ENCODE measurements at regions not wholly inside any gene's neighbourhood (a gene's known extent, or its start where the extent isn't known, plus 50 kb on each side); places are given as distances from the start of the nearest gene placed in this dataset.

DNA sequence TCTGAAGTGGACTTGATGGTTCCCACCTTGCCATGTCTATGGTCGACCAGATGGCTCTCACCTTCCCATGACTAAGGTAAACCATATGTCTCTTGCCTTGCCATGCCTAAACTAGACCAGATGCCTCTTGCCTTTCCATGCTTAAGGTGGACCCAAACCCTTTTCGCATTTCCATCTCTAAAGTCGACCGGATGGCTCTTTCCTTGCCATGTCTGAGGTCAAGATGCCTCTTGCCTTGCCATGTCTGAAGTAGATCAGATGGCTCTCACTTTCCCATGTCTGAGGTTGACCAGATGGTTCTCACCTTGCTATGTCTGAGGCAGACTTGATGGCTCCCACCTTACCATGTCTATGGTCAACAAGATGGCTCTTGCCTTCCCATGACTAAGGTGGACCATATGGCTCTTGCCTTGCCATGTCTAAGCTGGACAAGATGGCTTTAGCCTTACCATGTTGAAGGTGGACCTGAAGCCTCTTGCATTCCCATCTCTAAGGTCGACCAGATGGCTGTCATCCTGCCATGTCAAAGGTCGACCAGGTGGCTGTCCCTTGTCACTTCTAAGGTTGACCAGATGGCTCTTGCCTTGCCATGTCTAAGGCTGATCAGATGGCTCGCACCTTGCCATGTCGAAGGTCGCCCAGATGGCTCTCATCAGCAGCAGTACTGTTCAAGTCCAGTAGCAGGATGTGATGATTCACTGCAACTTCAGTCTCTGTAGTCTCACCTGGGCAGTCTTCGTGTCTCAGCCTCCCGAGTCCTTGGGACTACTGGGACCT lies 1439.4 kb downstream of the UQCRFS1 start:
- no peak for DNase-seq (ENCODE audit: low read depth)

DNA sequence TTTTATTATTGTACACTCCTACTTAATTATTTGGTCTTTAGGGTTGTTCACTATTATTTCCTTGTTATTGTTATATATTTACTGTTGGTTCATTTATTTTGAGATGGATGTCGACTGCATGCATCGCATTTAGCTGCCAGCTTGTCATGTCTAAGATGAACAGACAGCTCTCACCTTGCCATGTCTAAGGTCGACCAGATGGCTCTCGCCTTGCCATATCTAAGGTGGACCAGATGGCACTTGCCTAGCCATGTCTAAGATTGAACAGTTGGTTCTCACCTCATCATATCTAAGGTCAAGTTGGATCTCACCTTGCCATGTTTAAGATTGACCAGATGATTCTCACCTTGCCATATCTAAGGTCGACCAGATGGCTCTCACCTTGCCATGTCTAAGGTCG lies 1440.9 kb downstream of the UQCRFS1 start:
- DNase-seq (ENCODE audit: low read depth), result no peak

DNA sequence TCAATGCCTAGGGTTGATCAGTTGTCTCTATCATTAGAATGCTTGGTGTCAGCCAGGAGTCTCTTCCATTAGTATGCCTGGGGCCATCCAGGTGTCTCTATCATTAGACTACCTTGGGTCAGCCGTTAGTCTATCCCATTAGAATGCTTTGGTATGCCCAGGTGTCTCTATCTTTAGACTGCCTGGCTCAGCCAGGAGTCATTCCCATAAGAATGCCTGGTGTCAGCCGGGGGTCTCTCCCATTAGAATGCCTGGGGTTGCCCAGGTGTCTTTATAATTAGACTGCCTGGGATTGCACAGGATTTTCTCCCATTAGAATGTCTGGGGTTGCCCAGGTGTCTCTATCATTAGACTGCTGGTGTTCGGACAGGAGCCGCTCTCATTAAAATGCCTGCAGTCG lies 1442.9 kb downstream of the UQCRFS1 start:
- DNase-seq (ENCODE audit: low read depth), result no peak

DNA sequence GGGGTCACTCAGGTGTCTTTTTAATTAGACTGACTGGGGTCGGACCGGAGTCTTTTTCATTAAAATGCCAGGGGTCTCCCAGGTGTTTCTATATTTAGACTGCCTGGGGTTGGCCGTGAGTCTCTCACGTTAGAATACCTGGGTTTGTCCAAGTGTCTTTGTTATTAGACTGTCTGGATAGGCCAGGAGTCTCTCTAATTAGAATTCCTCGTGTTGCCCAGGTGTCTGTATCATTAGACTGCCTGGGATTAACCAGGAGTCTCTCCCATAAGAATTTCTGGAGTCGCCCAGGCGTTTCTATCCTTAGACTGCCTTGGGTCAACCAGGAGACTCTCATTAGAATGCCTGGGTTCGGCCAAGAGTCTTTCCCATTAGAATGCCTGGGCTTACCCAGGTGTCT lies 1445.7 kb downstream of the UQCRFS1 start:
- no peak for DNase-seq (ENCODE audit: low read depth)

DNA sequence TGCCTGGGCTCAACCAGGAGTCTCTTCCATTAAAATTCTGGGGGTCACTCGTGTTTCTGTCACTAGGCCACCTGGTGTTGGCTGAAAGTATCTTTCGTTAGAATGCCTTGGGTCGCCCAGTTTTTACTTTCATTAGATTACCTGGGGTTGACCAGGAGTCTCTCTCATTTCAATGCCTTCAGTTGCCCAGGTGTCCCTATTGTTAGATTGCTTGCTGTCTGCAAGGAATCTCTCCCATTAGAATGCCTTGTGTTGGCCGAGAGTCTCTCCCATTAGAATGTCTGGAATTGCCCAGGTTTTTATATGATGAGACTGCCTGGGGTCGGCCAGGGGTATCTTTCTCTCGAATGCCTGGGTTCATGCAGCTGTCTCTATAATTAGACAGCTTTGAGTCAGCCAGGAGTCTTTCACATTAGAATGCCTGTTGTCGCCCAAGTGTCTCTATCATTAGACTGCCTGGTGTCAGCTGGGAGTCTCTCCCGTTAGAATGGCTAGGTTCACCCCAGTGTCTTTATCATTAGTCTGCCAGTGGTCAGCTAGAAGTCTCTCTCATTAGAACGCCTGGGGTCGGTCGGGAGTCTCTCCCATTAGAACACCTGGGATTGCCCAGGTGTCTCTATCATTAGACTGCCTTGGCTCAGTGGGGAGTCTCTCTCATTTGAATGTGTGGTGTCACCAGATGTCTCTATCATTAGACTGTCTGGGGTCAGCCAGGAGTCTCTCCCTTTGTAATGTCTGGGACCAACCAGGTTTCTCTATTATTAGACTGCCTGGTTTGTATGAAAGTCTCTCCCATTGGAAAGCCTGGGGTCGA lies 1446.8 kb downstream of the UQCRFS1 start:
- DNase-seq (ENCODE audit: low read depth), result no peak

DNA sequence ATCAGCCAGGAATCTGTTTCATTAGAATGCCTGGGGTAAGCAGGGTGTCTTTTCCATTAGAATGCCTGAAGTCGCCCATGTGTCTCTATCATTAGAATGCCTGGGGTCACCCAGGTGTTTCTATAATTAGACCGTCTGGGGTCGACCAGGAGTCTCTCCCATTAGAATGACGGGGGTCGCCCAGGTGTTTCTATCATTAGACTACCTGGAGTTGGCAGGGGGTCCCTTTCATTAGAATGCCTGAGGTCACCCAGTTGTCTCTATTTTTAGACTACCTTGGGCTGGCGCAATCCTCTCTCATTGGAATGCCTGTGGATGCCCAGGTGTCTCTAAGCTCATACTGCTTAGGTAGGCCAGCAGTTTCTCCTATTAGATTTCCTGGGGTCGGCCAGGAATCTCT lies 1447.6 kb downstream of the UQCRFS1 start:
- no peak for DNase-seq (ENCODE audit: low read depth)

DNA sequence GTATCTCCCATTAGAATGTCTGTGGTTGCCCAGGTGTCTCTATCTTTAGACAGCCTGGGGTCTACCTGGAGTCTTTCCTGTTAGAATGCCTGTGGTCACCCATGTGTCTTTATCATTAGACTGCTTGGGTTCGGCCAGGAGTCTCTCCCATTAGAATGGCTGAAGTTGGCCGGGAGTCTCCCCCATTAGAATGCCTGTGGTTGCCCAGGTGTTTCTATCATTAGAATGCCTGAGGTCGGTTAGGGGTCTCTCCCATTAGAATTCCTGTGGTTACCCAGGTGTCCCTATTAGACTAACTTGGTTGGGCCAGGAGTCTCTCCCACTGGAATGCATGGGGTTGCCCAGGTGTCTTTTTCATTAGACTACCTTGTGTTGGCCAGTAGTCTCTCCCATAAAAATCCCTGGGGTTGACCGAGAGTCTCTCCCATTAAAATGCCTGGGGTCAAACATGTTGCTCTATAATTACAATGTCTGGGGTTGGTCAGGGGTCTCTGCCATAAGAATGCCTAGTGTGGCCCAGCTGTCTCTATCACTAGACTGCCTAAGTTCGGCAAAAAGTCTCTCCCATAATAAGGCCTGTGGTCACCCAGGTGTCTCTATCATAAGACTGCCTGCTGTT lies 1448.7 kb downstream of the UQCRFS1 start:
- no peak for DNase-seq (ENCODE audit: low read depth)

DNA sequence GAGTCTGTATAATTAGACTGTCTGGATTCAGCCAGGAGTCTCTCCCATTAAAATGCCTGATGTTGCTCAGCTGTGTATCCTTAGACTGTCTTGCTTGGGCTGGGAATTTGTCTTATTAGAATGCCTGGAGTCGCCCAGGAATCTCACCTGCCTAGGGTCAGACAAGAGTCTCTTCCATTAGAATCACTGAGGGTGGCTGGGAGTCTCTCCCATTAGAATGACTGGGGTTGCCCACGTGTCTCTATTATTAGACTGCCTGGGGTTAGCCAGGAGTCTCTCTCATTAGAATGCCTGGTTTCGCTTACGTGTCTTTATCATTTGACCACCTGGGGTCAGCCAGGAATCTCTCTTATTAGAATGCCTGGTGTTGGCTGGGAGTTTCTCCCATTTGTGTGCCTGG lies 1450.0 kb downstream of the UQCRFS1 start:
- DNase-seq (ENCODE audit: low read depth), result no peak

DNA sequence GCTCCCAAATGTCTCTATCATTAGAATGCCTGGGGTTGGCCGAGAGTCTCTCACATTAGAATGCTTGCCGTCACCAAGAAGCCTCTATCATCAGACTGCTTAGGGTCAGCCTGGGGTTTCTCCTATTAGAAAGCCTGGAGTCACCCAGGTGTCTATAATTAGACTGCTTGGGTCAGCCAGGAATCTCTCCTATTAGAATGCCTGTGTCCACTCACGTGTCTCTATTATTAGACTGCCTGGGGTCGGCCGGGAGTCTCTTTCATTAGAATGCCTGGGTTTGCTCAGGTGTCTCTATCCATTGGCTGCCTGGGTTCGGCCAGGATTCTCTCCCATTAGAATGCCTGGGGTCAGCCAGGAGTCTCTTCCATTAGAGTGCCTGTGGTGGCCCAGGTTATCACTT lies 1453.1 kb downstream of the UQCRFS1 start:
- no peak for DNase-seq (ENCODE audit: low read depth)

DNA sequence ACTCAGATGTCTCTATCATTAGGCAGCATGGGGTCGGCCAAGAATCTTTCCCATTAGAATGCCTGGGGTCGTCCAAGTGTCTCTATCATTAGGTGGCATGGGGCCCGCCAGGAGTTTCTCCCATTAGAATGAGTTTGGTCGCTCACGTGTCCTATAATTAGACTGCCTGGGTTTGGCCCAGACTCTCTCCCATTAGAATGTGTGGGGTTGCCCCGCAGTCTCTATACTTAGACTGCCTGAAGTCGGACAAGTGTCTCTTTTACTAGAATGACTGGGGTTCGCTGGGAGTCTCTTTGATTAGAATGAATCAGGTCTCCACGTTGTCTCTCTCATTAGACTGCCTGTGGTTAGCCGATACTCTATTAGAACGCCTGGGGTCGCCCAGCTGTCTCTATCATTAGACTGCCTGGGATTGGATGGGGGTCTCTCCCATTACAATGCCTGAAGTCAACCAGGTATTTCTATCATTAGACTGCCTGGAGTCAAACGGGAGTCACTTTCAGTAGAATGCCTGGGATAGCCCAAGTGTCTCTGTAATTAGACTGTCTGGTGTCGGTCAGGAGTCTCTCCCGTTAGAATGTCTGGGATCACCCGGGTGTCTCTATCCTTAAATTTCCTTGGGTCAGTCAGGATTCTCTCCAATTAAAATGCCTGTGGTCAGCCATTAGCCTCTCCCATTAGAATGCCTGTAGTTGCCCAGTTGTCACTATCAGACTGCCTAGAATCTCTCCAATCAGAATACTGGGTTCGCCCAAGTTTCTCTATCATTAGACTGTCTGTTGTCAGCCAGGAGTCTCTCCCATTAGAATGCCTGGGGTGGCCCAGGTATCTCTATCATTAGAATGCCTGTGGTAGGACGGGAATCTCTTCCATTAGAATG lies 1454.1 kb downstream of the UQCRFS1 start:
- no peak for DNase-seq (ENCODE audit: low read depth)

DNA sequence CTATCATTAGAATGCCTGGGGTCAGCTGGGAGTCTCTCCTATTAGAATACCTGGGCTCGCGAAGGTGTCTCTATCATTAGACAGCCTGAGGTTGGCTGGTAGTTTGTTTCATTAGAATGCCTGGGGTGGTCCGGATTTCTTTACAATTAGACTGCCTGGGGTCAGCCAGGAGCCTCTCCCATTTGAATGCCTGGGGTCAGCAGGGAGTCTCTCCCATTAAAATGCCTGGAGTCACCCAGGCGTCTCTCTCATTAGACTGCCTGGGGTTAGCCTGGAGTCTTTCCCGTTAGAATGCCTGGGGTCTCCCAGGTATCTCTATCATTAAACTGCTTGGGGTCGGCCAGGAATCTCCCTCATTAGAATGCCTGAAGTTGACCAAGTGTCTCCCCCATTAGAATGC lies 1458.3 kb downstream of the UQCRFS1 start:
- DNase-seq (ENCODE audit: low read depth), result no peak

DNA sequence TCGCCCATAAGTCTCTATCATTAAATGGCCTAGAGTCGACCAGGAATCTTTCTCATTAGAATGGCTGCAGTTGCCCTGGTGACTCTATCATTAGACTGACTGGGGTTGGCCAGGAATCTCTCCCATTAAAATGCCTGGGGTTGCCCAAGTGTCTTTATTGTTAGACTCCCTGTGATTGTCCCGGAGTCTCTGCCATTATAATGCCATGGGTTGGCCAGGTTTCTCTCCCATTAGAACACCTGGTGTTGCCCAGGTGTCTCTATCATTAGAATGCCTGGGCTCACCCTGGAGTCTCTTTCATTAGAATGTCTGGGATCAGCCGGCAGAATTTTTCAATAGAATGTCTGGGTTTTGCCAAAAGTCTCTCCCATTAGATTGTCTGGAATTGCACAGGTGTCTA lies 1459.3 kb downstream of the UQCRFS1 start:
- no peak for DNase-seq (ENCODE audit: low read depth)

DNA sequence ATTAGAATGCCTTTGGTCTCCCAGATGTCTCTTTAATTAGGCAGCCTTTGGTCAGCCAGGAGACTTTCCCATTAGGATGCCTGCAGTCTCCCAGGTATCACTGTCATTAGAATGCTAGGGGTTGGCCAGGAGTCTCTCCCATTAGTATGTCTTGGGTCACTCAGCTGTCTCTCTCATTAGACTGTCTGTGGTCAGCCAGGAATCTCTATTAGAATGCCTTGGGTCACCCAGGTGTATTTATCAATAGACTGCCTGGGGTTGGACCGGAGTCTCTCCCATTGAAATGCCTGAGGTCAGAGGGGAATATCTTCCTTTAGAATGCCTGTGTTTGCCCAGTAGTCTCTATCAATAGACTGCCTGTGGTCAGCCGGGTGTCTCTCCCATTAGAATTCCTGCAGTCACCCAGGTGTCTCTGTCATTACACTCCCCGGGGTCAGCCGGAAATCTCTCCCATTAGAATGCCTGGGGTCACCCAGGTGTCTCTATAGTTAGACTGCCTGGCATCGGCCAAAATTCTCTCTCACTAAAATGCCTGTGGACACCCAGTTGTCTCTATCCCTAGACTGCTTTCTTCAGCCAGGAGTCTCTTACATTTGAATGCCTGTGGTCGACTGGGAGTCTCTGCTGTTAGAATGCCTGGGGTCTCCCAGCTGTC lies 1460.3 kb downstream of the UQCRFS1 start:
- DNase-seq (ENCODE audit: low read depth), result no peak

DNA sequence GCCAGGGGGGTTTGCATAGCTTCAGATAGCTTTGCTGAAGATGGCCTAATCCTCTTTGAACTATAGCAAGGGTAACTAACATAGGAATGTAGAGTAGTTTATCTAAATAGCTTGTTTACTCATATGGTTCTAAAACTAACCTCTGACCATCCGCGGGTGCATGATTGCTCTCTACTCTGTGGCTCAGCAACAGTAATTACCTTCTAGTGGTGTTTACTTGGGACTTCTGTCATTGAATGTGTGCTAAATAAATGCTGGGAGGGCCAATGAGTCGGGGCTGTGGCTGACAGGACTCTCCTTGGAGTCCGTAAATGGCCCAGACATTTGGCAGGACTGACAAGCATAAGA lies 1461.9 kb downstream of the UQCRFS1 start:
- no peak for DNase-seq (ENCODE audit: low read depth)

DNA sequence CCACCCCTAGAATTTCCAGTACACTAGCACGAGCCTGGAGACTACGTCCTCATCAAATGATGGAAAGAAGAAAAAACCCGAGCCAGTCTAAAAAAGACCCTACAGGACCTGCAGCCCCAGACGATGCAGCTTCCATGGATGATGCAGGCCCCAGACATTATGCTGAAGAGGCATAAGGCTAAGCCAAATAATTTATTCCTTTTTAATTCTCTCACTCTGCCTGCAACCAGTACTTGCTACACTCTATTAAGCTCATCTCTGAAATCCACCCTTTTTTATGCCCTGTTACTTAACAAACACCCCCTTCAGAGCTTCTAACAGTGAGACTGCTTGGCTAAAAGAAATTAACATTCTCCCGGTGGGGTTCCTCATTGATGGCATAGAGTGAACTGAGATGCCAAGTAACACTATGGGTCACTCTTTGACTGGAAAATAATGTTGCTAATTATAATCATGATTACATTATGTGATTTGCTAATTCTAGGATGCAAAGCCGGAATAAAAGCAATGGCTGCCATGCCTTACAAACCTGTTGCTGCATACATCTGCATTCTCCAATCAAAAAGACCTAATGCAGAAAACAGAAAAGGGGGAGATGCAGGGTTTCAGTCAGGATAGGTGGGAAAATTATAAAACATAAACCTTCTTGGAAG lies 1462.4 kb downstream of the UQCRFS1 start:
- no peak for DNase-seq (ENCODE audit: low read depth)

DNA sequence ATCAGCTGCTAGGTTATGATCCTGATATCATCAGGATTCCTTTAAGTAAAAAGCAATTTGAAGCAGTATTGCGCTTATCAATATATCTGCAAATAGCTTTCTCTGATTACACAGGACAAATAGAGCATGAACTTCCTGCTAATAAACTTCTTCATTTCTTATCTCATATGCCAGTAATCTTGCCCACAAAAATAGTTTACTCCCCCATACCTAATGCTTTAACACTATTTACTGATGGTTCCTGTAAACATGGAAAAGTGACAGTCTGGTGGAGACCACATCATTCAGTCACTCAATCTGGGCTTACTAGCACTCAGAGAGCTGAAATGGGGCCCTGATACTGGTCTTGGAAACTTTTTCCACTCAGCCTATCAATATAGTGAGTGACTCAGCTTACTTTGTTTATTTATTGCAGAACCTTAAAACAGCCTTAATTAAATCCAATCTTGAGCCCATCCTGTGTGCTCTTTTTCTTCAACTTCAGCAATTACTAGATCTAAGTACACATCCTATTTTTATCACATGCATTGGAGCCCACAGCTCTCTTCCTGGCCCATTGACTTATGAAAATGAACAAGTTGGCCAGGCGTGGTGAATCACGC lies 1464.3 kb downstream of the UQCRFS1 start:
- DNase-seq (ENCODE audit: low read depth), result no peak

DNA sequence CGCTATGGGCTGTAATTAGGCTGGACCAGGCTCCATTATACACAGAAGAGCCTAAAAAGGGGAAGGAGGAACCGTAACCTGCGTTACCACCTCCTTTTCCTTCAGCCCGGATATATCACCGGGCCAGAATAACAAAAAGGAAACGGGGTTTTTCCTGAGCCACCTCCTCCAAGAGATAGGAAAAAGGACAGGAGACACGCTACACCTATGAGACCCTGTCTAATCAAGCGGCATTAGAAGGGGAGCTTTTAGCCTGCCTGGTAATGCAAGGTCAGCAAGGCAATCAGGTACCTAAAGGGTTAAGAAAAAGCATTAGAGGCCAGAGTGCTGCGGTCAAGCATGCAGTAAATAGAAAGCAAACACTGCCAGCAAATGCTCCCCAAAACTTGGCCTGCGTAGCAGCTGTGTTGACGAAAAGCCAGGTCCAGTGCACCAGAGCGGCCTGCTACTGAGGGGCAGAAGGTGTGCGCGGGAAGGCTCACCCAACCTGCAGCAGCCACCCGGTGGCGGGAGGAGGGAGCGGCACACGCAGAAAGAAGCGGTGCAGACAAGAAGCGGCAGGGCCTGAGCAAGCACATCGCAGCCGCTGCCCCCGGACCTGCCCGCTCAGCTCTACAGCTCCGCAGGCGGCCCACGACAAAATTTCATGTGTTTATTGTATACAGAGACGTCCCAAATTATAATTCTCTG lies 1466.1 kb downstream of the UQCRFS1 start:
- DNase-seq (ENCODE audit: low read depth), result no peak

DNA sequence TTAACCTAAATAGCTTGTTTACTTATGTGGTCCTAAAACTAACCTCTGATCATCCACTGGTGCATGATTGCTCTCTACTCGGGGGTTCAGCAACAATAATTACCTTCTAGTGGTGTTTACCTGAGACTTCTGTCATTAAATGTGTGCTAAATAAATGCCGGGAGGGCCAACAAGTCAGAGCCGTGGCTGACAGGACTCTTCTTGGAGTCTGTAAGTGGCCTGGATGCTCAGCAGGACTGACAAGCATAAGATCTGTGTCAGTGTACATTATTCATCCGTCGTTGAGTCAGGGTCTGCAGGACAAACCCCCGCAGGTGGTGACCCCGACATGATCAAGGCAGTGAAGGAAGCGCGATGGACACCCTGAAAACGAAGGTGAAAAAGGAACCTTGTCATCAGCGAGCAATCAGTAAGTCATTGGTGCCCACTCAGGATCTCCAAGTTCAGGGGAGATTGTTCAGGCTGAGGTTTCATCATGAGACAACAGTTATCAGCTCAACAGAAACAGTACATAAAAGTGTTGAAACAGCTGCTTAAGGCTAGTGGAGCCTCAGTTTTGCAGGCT lies 1466.9 kb downstream of the UQCRFS1 start:
- DNase-seq (ENCODE audit: low read depth), result no peak

DNA sequence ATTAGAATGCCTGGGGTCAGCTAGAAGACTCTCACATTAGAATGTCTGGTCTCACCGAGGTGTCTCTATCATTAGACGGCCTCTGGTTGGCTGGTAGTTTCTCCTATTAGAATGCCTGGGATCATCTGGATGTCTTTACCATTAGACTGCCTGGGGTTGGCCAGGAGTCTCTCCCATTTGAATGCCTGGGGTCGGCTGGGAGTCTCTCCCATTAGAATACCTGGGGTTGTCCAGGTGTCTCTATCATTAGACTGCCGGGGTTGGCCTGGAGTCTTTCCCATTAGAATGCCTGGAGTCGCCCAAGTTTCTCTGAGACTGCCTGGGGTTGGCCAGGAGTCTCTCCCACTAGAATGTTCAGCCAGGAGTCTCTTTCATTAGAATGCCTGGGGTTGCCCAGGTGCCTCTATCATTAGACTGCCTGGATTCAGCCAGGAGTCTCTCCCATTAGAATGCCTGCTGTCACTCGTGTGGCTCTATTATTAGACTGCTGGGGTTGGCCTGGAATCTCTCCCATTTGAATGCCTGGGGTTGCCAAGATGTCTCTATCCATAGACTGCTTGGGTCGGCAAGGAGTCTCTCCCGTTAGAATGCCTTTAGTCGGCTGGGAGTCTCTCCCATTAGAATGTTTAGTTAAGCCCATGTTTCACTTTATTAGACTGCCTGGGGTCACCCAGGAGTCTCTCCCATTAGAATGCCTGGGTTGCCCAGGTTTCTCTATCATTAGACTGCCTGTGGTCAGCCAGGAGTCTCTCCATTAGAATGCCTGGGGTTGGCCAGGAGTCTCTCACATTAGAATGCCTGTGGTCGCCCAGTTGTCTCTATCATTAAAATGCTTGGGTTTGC lies 1467.8 kb downstream of the UQCRFS1 start:
- DNase-seq (ENCODE audit: low read depth), result no peak
